HEK293 (cell line): ENCODE measurements at regions not wholly inside any gene's neighbourhood (a gene's known extent, or its start where the extent isn't known, plus 50 kb on each side); places are given as distances from the start of the nearest gene placed in this dataset.

Source experiments
- CTCF ChIA-PET: fragments of 350-600 bp; formaldehyde crosslinking; extraction: SDS; loops from one replicate; lab custom pipeline; 2021; ENCODE audit warnings: antibody characterized with exemption; lab: Yijun Ruan, JAX
- POLR2A ChIA-PET: fragments of 300-600 bp; formaldehyde crosslinking; extraction: SDS; loops from one replicate; lab custom pipeline; 2020; ENCODE audit warnings: antibody characterized with exemption, inconsistent platforms; lab: Yijun Ruan, JAX
- H3K27ac ChIP-seq: fragments of 200-500 bp; sonication (Bioruptor generic); 2 replicates; pipeline ENCODE4 v1.5.1; 2014; ENCODE audit warnings: low read depth, low read length, control low read depth, inconsistent platforms; ENCODE audit errors: extremely low read depth
- H3K36me3 ChIP-seq, 2 experiments: fragments of 200-500 bp in 1 of 2; sonication (Bioruptor generic) in 1 of 2; 1 replicate in 1 of 2; 2 replicates in 1 of 2; pipeline ENCODE4 v1.5.1; 2014 to 2017; ENCODE audit warnings: inconsistent platforms in 2 of 2, low read length in 2 of 2; ENCODE audit not compliant: control insufficient read depth in 2 of 2, insufficient read depth in 1 of 2
- H3K4me1 ChIP-seq: fragments of 200-500 bp; sonication (Bioruptor generic); 2 replicates; pipeline ENCODE4 v1.5.1; 2014; ENCODE audit warnings: mild to moderate bottlenecking, low read length, inconsistent platforms; ENCODE audit not compliant: control insufficient read depth, insufficient read depth
- H3K4me3 ChIP-seq: 2 replicates; pipeline ENCODE4 v1.5.1; 2011; ENCODE audit warnings: low read depth, mild to moderate bottlenecking, control low read depth, low read length, moderate library complexity
- H3K9me3 ChIP-seq: fragments of 200-500 bp; sonication (Bioruptor generic); 2 replicates; pipeline ENCODE4 v1.5.1; 2014; ENCODE audit warnings: low read depth, low read length, inconsistent platforms; ENCODE audit not compliant: control insufficient read depth, insufficient read depth
- GLIS2 ChIP-seq: fragments of 450-650 bp; formaldehyde crosslinking; IDR thresholded peaks from 2 replicates; pipeline ENCODE4 v1.5.1; 2016; ENCODE audit warnings: missing biosample characterization, missing genetic modification characterization
- KLF9 ChIP-seq: fragments of 450-650 bp; formaldehyde crosslinking; IDR thresholded peaks from 2 replicates; pipeline ENCODE4 v1.5.1; 2016; ENCODE audit warnings: missing biosample characterization, missing genetic modification characterization, low read depth
- PRDM1 ChIP-seq: fragments of 450-650 bp; formaldehyde crosslinking; IDR thresholded peaks from 2 replicates; pipeline ENCODE4; 2016; ENCODE audit warnings: missing biosample characterization, missing genetic modification characterization
- REPIN1 ChIP-seq: fragments of 450-650 bp; formaldehyde crosslinking; IDR thresholded peaks from 2 replicates; pipeline ENCODE4 v1.5.1; 2017; ENCODE audit warnings: missing biosample characterization, missing genetic modification characterization, low read depth
- SP2 ChIP-seq: fragments of 450-650 bp; formaldehyde crosslinking; IDR thresholded peaks from 2 replicates; pipeline ENCODE4 v1.5.1; 2016; ENCODE audit warnings: missing biosample characterization, missing genetic modification characterization
- SP7 ChIP-seq: fragments of 450-650 bp; formaldehyde crosslinking; IDR thresholded peaks from 2 replicates; pipeline ENCODE4 v1.5.1; 2016; ENCODE audit warnings: missing biosample characterization, missing genetic modification characterization
- WT1 ChIP-seq: fragments of 450-650 bp; formaldehyde crosslinking; IDR thresholded peaks from 2 replicates; pipeline ENCODE4 v1.5.1; 2016; ENCODE audit warnings: missing biosample characterization, missing genetic modification characterization
- ZNF157 ChIP-seq: fragments of 450-650 bp; formaldehyde crosslinking; IDR thresholded peaks from 2 replicates; pipeline ENCODE4 v1.5.1; 2016; ENCODE audit warnings: missing biosample characterization, missing genetic modification characterization
- ZNF16 ChIP-seq: fragments of 450-650 bp; formaldehyde crosslinking; IDR thresholded peaks from 2 replicates; pipeline ENCODE4 v1.5.1; 2016; ENCODE audit warnings: low read depth, missing biosample characterization, missing genetic modification characterization
- ZNF169 ChIP-seq: fragments of 450-650 bp; formaldehyde crosslinking; IDR thresholded peaks from 2 replicates; pipeline ENCODE4 v1.5.1; 2016; ENCODE audit warnings: missing biosample characterization, missing genetic modification characterization
- ZNF394 ChIP-seq: fragments of 450-650 bp; formaldehyde crosslinking; IDR thresholded peaks from 2 replicates; pipeline ENCODE4 v1.5.1; 2016; ENCODE audit warnings: missing biosample characterization, missing genetic modification characterization, mild to moderate bottlenecking, moderate library complexity, borderline replicate concordance
- ZNF404 ChIP-seq: fragments of 450-650 bp; formaldehyde crosslinking; IDR thresholded peaks from 2 replicates; pipeline ENCODE4 v1.5.1; 2017; ENCODE audit warnings: missing biosample characterization, missing genetic modification characterization
- ZNF518A ChIP-seq: fragments of 450-650 bp; formaldehyde crosslinking; conservative IDR thresholded peaks from 2 replicates; pipeline ENCODE4 v1.5.1; 2016; ENCODE audit warnings: low read depth, missing biosample characterization, missing genetic modification characterization
- ZNF549 ChIP-seq: fragments of 450-650 bp; IDR thresholded peaks from 2 replicates; pipeline ENCODE4 v1.5.1; 2018; ENCODE audit warnings: missing biosample characterization, missing genetic modification characterization, mild to moderate bottlenecking, inconsistent platforms, moderate library complexity
- ZNF558 ChIP-seq: fragments of 450-650 bp; formaldehyde crosslinking; IDR thresholded peaks from 2 replicates; pipeline ENCODE4 v1.5.1; 2016; ENCODE audit warnings: missing biosample characterization, missing genetic modification characterization
- ZNF677 ChIP-seq: fragments of 450-650 bp; IDR thresholded peaks from 2 replicates; pipeline ENCODE4 v1.5.0; 2018; ENCODE audit warnings: missing biosample characterization, mild to moderate bottlenecking, missing genetic modification characterization, moderate library complexity
- ZNF692 ChIP-seq: fragments of 450-650 bp; formaldehyde crosslinking; IDR thresholded peaks from 2 replicates; pipeline ENCODE4 v1.5.1; 2016; ENCODE audit warnings: missing biosample characterization, missing genetic modification characterization
- TF ChIP-seq, protein P1 (sequence below): fragments of 450-650 bp; formaldehyde crosslinking; IDR thresholded peaks from 2 replicates; pipeline ENCODE4 v1.5.1; 2017; ENCODE audit warnings: missing biosample characterization, missing genetic modification characterization
- TF ChIP-seq, protein P2 (sequence below): fragments of 450-650 bp; formaldehyde crosslinking; IDR thresholded peaks from 2 replicates; pipeline ENCODE4 v1.5.1; 2016; ENCODE audit warnings: missing biosample characterization, missing genetic modification characterization, borderline replicate concordance

DNA sequence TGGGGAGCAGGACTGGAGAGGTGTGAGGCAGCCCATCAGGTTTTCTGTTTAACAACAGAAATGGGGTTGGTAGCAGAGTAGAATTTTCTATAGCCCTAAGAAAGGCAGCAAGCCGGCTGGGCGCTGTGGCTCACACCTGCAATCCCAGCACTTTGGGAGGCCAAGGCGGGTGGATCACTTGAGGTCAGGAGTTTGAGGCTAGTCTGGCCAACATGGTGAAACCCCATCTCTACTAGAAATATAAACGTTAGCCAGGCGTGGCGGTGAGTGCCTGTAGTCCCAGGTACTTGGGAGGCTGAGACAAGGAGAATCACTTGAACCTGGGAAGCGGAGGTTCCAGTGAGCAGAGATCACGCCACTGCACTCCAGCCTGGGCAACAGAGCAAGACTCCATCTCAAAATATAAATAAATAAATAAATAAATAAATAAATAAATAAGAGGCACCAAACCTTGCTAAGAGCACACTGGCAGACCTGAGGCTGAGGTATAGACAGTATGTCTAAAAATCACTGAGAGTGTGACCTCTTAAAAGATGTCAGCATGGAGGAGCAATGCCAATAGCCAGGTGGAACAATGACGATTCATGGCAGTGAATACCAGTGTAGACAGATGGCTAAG is 115.6 kb downstream of the SLC38A4 start (continued):
- TF ChIP-seq ZNF518A, result peak; percentile 72
- TF ChIP-seq SP2 (tag by site-specific recombination), result no peak
- no peak for TF ChIP-seq ZNF692
- peak; percentile 82 for TF ChIP-seq ZNF394 (tag by site-specific recombination)
- TF ChIP-seq, all 188 proteins: peak for 9

- Histone ChIP-seq H3K4me1 (0 out of 2 replicates have a peak, but pooled peaks cover 2% of the 10 kb centered on the region), H3K9me3 (no peaks in the 10 kb centered on the region), H3K4me3 (no peak overlapping the region), H3K36me3 (no peaks in the 10 kb centered on the region), H3K27ac (no peak overlapping the region)
- ChIA-PET CTCF (interaction anchor here (0.5 to 0.9 kb wide), 2 partner anchors 335 to 578 kb away, joined by 4 read pairs; no protein-coding TSS in a partner anchor), POLR2A (no interaction called here)
- TF ChIP-seq, protein P1, sequence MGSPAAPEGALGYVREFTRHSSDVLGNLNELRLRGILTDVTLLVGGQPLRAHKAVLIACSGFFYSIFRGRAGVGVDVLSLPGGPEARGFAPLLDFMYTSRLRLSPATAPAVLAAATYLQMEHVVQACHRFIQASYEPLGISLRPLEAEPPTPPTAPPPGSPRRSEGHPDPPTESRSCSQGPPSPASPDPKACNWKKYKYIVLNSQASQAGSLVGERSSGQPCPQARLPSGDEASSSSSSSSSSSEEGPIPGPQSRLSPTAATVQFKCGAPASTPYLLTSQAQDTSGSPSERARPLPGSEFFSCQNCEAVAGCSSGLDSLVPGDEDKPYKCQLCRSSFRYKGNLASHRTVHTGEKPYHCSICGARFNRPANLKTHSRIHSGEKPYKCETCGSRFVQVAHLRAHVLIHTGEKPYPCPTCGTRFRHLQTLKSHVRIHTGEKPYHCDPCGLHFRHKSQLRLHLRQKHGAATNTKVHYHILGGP (tag by site-specific recombination), result no peak
- TF ChIP-seq ZNF558, result no peak
- no peak for TF ChIP-seq REPIN1 (tag by site-specific recombination)
- no peak for TF ChIP-seq ZNF549 (tag by site-specific recombination)
- TF ChIP-seq WT1 (tag by site-specific recombination), result no peak
- TF ChIP-seq PRDM1 (tag by site-specific recombination), result no peak
- no peak for TF ChIP-seq GLIS2
- TF ChIP-seq KLF9 (tag by site-specific recombination), result no peak
- no peak for TF ChIP-seq ZNF169 (tag by site-specific recombination)
- TF ChIP-seq ZNF16 (tag by site-specific recombination), result no peak
Observed at GRCh38 chr12:46702581-46703344, 123.0 kb downstream of the SLC38A4 start.

DNA sequence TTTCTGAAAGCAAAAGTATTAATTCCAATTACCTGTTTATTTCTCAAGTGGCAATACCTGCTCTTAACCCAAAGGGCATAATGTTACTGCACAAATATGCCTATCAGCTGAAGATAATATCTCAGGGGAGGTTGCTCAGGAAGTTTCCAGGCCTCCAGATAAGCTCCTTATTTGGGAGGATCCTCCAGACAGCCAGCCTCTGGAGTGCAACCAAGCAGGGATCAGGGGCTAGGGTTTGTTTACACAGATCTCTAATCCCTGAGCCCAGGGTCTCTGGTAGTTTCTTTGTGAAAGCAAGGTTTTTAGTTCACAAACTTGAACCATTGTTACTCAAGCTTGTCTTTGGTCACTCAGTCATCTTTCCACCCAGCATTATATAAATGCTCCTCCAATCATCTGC is 124.4 kb downstream of the SLC38A4 start:
- Histone ChIP-seq H3K36me3 (no peaks in the 10 kb centered on the region), H3K27ac (no peak overlapping the region), H3K4me3 (no peak overlapping the region), H3K9me3 (no peaks in the 10 kb centered on the region), H3K4me1 (0 out of 2 replicates have a peak, but pooled peaks cover 2% of the 10 kb centered on the region)
- ChIA-PET POLR2A (no interaction called here), CTCF (interaction anchor here (1.1 kb wide), 1 partner anchor 281 kb away, joined by 3 read pairs; no protein-coding TSS in a partner anchor)
- TF ChIP-seq SP7 (tag by site-specific recombination) (no peak), ZNF157 (tag by site-specific recombination) (no peak), ZNF677 (no peak), ZNF404 (tag by site-specific recombination) (no peak)
- TF ChIP-seq, protein P2, sequence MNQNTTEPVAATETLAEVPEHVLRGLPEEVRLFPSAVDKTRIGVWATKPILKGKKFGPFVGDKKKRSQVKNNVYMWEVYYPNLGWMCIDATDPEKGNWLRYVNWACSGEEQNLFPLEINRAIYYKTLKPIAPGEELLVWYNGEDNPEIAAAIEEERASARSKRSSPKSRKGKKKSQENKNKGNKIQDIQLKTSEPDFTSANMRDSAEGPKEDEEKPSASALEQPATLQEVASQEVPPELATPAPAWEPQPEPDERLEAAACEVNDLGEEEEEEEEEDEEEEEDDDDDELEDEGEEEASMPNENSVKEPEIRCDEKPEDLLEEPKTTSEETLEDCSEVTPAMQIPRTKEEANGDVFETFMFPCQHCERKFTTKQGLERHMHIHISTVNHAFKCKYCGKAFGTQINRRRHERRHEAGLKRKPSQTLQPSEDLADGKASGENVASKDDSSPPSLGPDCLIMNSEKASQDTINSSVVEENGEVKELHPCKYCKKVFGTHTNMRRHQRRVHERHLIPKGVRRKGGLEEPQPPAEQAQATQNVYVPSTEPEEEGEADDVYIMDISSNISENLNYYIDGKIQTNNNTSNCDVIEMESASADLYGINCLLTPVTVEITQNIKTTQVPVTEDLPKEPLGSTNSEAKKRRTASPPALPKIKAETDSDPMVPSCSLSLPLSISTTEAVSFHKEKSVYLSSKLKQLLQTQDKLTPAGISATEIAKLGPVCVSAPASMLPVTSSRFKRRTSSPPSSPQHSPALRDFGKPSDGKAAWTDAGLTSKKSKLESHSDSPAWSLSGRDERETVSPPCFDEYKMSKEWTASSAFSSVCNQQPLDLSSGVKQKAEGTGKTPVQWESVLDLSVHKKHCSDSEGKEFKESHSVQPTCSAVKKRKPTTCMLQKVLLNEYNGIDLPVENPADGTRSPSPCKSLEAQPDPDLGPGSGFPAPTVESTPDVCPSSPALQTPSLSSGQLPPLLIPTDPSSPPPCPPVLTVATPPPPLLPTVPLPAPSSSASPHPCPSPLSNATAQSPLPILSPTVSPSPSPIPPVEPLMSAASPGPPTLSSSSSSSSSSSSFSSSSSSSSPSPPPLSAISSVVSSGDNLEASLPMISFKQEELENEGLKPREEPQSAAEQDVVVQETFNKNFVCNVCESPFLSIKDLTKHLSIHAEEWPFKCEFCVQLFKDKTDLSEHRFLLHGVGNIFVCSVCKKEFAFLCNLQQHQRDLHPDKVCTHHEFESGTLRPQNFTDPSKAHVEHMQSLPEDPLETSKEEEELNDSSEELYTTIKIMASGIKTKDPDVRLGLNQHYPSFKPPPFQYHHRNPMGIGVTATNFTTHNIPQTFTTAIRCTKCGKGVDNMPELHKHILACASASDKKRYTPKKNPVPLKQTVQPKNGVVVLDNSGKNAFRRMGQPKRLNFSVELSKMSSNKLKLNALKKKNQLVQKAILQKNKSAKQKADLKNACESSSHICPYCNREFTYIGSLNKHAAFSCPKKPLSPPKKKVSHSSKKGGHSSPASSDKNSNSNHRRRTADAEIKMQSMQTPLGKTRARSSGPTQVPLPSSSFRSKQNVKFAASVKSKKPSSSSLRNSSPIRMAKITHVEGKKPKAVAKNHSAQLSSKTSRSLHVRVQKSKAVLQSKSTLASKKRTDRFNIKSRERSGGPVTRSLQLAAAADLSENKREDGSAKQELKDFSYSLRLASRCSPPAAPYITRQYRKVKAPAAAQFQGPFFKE, result no peak
